SK-N-MC (cell line): ENCODE measurements at regions not wholly inside any gene's neighbourhood (a gene's known extent, or its start where the extent isn't known, plus 50 kb on each side); places are given as distances from the start of the nearest gene placed in this dataset.

Experiments
- DNase-seq: peaks from one replicate; pipeline ENCODE4 v3.0.0-alpha.2; 2011; ENCODE audit warnings: low read depth, low spot score
- H3K27ac ChIP-seq: fragments of 200-600 bp; sonication (generic); 2 replicates; pipeline ENCODE4 v1.5.1; 2016; ENCODE audit warnings: mixed run types
- H3K36me3 ChIP-seq: fragments of 200-600 bp; sonication (generic); 2 replicates; pipeline ENCODE4 v1.6.1; 2017; ENCODE audit warnings: antibody characterized with exemption, low read length, mixed read lengths; ENCODE audit not compliant: insufficient read depth
- H3K4me3 ChIP-seq: fragments of 200-600 bp; sonication (generic); 2 replicates; pipeline ENCODE4 v1.5.1; 2016
- H3K9ac ChIP-seq: fragments of 200-600 bp; sonication (generic); 2 replicates; pipeline ENCODE4 v1.8.0; 2017; ENCODE audit warnings: mixed run types, mixed read lengths; ENCODE audit not compliant: insufficient read length
- H3K9me3 ChIP-seq: fragments of 200-600 bp; sonication (generic); 2 replicates; pipeline ENCODE4 v1.6.1; 2017; ENCODE audit warnings: low read depth, mild to moderate bottlenecking, antibody characterized with exemption, low read length, moderate library complexity, mixed read lengths
- EZH2 ChIP-seq: fragments of 200-600 bp; sonication (generic); IDR thresholded peaks from one replicate; pipeline ENCODE4 v1.6.1; 2017; ENCODE audit warnings: antibody characterized with exemption
- FOXP2 ChIP-seq: optimal IDR thresholded peaks from 2 replicates; pipeline ENCODE3; 2011; ENCODE audit warnings: mild to moderate bottlenecking, moderate library complexity; ENCODE audit not compliant: insufficient read depth; ENCODE audit errors: extremely low read length, control extremely low read depth
- POLR2AphosphoS5 ChIP-seq: IDR thresholded peaks from 2 replicates; pipeline ENCODE4 v1.6.1; 2012; ENCODE audit warnings: mild to moderate bottlenecking, low read depth, low read length, borderline replicate concordance

DNA sequence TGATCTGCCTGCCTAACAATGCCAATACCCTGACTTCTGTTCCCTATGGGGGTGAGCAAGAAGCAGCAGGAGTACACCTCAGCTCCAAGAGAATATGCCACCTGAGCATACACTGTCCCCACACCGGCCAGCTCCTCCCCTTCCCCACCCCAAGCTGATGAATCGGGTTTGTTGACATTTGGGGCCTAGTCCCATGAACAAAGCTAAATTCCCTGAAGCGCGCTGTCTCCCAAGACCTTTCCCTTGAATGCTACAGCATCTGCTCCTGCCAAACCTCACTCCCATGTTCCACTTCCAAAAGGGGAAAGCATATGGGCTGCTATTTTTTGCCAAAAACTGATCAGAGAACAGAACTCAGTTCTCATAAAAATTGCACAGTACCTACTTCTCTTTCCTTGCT lies 220.4 kb upstream of the CAMK1G start:
- H3K36me3 ChIP-seq = no peaks in the 10 kb centered on the region
- TF ChIP-seq POLR2AphosphoS5 = no peak
- TF ChIP-seq FOXP2 = no peak
- TF ChIP-seq EZH2 = no peak
- no peak for DNase-seq
- no peak overlapping the region for H3K4me3 ChIP-seq
- H3K9ac ChIP-seq = no peak overlapping the region
- H3K27ac ChIP-seq = no peak overlapping the region
- no peaks in the 10 kb centered on the region for H3K9me3 ChIP-seq

DNA sequence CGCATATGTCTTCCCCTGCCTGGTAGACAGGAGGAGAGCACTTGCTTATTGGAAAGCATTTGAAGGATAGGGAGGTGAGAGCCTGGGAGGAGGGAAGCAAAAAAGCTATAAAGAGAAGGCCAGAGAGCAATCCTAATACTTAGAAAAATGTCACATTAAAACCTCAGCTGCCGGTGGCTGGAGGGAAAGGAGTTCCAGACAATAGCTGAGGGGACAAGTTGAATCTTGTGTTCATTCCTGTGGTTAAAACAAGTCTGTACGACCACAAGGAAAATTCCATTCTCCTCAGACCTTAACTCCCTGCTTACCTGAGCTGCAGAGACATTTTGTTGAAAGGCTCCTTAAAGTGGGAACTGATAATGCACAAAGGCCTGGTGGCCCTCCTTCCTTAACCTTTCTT lies 218.8 kb upstream of the CAMK1G start:
- no peak for DNase-seq
- no peaks in the 10 kb centered on the region for H3K9me3 ChIP-seq
- H3K9ac ChIP-seq = no peak overlapping the region
- TF ChIP-seq EZH2 (no peak), POLR2AphosphoS5 (no peak), FOXP2 (no peak)
- H3K27ac ChIP-seq = no peak overlapping the region
- no peak overlapping the region for H3K4me3 ChIP-seq
- no peaks in the 10 kb centered on the region for H3K36me3 ChIP-seq

DNA sequence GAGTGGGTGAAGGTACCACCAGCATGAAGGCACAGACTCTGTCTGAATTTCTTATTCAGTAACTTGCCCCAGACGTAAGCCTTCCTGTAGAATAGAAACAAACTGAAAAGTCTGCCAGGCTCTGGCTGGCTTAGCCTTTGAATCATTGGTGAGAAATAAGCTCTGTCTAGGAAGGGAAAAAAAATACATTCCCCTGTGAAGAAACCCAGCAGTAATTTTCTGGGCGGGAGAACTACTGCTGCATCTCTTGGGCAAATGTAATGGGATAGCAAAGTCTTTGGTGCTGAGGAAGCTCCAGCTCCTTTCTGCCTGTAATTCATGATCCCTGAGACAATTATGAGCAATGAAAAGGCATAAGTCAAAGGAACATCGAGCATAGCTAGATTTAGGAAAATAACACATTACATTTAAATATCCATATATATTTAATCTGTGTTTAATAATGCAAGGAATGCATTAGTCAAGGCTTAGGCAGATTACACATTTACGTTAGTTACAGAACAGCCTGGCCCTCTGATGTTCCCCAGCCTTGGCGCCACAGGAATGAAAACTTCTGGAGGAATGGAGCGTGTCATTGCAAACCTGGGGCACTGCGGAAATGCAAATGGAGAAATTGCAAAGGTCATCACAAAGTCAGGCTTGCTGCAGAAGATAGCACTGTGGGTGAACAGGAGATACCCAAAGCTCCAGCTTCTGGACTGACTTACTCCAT lies 216.3 kb upstream of the CAMK1G start:
- Histone ChIP-seq H3K27ac (no peak overlapping the region), H3K9me3 (no peaks in the 10 kb centered on the region), H3K4me3 (no peak overlapping the region), H3K36me3 (no peaks in the 10 kb centered on the region), H3K9ac (no peak overlapping the region)
- TF ChIP-seq FOXP2 (no peak), EZH2 (no peak), POLR2AphosphoS5 (no peak)
- no peak for DNase-seq

DNA sequence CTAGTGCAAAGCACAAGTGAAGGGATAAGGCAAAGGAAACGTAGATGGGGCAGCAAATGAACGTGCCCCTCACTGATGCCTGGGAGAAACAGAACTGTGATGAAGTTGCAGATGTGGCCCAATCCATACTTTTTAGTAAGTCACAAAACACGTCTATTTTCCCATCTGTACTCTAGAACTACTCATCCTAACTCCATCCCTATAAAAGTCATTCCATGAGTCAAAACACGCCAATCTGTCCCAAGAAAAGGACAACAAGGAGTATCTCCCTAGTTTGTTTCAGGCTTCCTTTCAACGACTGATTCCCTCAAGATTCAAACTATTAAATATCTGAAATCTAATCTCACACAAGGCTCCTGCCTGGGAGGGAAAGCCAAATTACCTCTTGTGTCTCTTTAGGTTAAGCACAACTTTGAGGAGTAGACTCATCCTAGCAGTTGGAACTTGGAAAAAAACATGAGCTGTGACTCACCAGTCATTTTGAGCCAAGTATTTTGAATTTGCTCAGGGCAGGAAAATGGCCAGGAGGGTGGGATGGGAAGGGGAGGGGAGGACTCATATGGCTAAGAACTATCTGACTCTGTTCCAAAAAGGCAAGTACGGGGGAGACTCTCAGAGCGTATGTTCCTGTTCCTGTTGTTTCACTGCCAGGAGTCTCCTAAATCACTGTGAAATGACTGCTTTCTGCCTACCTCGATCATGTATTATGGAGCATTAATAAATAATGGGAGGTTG lies 214.5 kb upstream of the CAMK1G start:
- H3K4me3 ChIP-seq = no peak overlapping the region
- no peak for DNase-seq
- H3K27ac ChIP-seq = no peak overlapping the region
- no peaks in the 10 kb centered on the region for H3K9me3 ChIP-seq
- no peaks in the 10 kb centered on the region for H3K36me3 ChIP-seq
- H3K9ac ChIP-seq = no peak overlapping the region
- TF ChIP-seq EZH2 (no peak), POLR2AphosphoS5 (no peak), FOXP2 (no peak)

DNA sequence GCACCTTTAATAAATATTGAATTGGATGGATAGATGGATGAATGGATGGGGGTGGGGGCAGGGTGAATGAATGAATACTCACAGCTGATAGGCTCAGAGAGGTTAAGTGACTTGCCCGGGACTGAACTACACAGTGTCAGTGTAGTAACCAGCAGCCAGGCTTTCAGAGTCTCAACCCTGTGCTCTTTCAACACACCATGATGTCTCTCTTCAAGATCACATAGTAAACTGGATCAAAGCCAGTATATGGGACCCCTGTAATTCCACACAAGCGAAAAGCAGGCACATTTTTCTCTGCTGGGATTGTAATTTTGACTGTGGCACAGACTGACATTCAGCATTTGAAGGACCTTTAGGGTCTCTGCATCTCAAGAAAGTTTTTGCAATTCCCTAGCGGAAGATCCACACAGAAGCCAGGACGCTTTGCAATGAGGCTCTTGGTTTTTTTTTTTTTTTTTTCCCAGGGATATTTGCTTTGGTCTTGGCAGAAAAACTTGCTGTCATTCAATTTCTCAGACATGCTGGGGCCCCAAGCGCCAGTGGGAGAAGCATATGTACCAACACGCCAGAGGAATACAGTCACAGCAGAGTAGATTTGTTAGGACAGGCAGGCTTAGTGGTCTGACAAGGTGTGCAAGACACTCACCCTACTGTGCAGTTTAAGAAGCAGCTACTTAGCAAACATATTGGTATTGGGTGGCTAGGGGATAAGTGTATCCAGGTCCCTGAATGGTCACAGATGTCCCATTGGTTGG lies 213.1 kb upstream of the CAMK1G start:
- Histone ChIP-seq H3K27ac (no peak overlapping the region), H3K4me3 (no peak overlapping the region), H3K9me3 (no peaks in the 10 kb centered on the region), H3K36me3 (no peaks in the 10 kb centered on the region), H3K9ac (no peak overlapping the region)
- no peak for DNase-seq
- no peak for TF ChIP-seq EZH2
- no peak for TF ChIP-seq POLR2AphosphoS5
- TF ChIP-seq FOXP2 = no peak

DNA sequence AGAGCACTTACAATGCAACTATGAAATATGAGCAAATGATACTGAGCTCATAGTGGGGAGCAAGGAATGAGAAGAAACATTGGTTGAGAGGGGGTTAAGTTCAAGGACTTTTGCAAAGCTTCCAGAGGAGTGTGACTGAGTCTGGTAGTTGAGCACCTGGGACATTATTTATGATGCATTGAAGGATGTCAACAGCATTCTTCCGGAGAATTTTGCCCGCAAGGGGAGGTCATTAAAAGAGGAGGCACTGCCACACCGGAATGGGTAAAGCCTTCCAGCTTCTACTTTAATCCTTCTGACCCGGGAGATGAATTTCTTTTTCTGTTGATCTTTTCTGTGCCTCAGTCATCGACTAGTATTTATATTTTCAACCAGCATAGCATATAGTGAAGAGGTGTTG lies 208.4 kb upstream of the CAMK1G start:
- H3K4me3 ChIP-seq = no peak overlapping the region
- no peaks in the 10 kb centered on the region for H3K9me3 ChIP-seq
- H3K36me3 ChIP-seq = no peaks in the 10 kb centered on the region
- no peak overlapping the region for H3K27ac ChIP-seq
- no peak for DNase-seq
- no peak overlapping the region for H3K9ac ChIP-seq
- no peak for TF ChIP-seq EZH2
- no peak for TF ChIP-seq POLR2AphosphoS5
- TF ChIP-seq FOXP2 = no peak

DNA sequence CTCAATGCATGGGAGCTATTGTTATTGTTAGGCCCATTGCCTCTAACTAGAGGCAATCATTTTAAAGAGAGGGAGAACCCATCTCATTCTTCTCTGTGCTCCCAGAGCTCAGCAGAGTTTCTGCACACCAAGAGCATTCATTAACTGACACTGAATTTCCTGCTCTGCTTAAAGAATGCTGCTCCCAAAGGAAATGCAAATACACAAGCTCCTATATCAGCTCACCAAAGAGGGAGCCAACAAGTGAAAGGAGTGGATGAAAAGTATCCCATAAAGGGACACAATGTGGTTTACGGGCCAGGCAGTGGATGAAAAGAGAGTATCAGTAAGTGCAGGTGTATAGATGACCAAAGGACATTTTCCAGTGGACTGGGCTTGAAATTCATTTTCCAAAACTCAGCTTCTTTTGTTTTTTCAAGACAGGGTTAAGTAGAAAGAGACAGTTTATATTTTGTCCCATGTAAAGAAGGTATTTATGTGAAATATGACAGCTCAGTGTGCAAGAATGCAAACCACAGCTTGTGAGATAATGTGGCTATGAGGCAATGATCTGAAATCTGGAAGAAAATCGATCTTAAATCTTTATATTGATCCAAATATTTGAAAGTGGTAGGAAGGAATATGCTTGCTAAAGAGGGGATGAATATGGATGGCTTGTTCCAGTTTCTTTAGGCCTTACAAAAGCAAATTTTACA lies 207.7 kb upstream of the CAMK1G start:
- Histone ChIP-seq H3K9ac (no peak overlapping the region), H3K9me3 (no peaks in the 10 kb centered on the region), H3K4me3 (no peak overlapping the region), H3K27ac (no peak overlapping the region), H3K36me3 (no peaks in the 10 kb centered on the region)
- DNase-seq = no peak
- TF ChIP-seq POLR2AphosphoS5 (no peak), EZH2 (no peak), FOXP2 (no peak)

DNA sequence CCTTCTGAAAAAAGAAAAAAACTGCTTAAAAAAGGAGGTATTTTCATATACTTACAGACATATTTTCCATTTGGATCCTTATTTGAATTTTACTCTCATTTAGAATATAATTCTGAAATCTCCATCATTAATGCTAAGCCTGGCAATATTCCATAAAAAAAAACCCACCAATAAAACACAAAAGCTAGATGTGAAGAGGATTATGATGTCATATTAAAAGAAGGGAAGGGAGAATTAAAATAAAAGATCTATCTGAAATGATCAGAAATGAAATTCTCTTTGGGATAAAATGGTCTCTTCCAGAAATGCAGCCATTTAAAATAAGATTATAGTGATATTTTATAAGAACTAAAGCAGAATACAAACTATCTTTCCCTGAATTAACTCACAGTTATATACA lies 206.7 kb upstream of the CAMK1G start:
- Histone ChIP-seq H3K27ac (no peak overlapping the region), H3K36me3 (no peaks in the 10 kb centered on the region), H3K4me3 (no peak overlapping the region), H3K9ac (no peak overlapping the region), H3K9me3 (no peaks in the 10 kb centered on the region)
- DNase-seq = no peak
- TF ChIP-seq POLR2AphosphoS5 (no peak), EZH2 (no peak), FOXP2 (no peak)
